DOHH2 (cell line): ENCODE measurements at regions not wholly inside any gene's neighbourhood (a gene's known extent, or its start where the extent isn't known, plus 50 kb on each side); places are given as distances from the start of the nearest gene placed in this dataset.

ENCODE experiments used
- H3F3A ChIP-seq: fragments of 200-600 bp; sonication (generic), shearing (Covaris generic); 2 replicates; pipeline ENCODE4 v1.6.0; 2016; ENCODE audit warnings: antibody characterized with exemption, mild to moderate bottlenecking; ENCODE audit not compliant: control insufficient read depth, insufficient read depth
- H3K27ac ChIP-seq: fragments of 200-600 bp; sonication (generic); 2 replicates; pipeline ENCODE4 v1.5.1; 2014; ENCODE audit warnings: low read depth, mild to moderate bottlenecking, low read length, moderate library complexity
- H3K27me3 ChIP-seq: fragments of 200-600 bp; sonication (generic); 2 replicates; pipeline ENCODE4 v1.6.1; 2014; ENCODE audit warnings: mild to moderate bottlenecking, low read length, mixed read lengths; ENCODE audit not compliant: control insufficient read depth
- H3K36me3 ChIP-seq: fragments of 200-600 bp; sonication (generic); 2 replicates; pipeline ENCODE4 v1.6.1; 2014; ENCODE audit warnings: mild to moderate bottlenecking, low read length, moderate library complexity, mixed read lengths; ENCODE audit not compliant: control insufficient read depth
- H3K4me1 ChIP-seq: fragments of 200-600 bp; sonication (generic); 2 replicates; pipeline ENCODE4 v1.6.1; 2014; ENCODE audit warnings: mild to moderate bottlenecking, low read length, mixed read lengths; ENCODE audit not compliant: control insufficient read depth
- H3K4me2 ChIP-seq: fragments of 200-600 bp; sonication (generic); 2 replicates; pipeline ENCODE4 v1.6.0; 2014; ENCODE audit warnings: mild to moderate bottlenecking, low read length, moderate library complexity
- H3K4me3 ChIP-seq: fragments of 200-600 bp; sonication (generic); 2 replicates; pipeline ENCODE4 v1.5.1; 2014; ENCODE audit warnings: mild to moderate bottlenecking, low read length, mixed read lengths
- H3K79me2 ChIP-seq: fragments of 200-600 bp; sonication (generic); 2 replicates; pipeline ENCODE4 v1.6.1; 2014; ENCODE audit warnings: mild to moderate bottlenecking, low read length, mixed read lengths; ENCODE audit not compliant: control insufficient read depth
- H3K9me2 ChIP-seq: fragments of 200-600 bp; sonication (generic); replicated peaks from 2 replicates; pipeline ENCODE4 v1.6.1; 2014; ENCODE audit warnings: mild to moderate bottlenecking, low read length, mixed read lengths; ENCODE audit not compliant: control insufficient read depth
- H3K9me3 ChIP-seq: fragments of 200-600 bp; sonication (generic); 2 replicates; pipeline ENCODE4 v1.6.1; 2014; ENCODE audit warnings: antibody characterized with exemption, low read length, mixed read lengths; ENCODE audit not compliant: control insufficient read depth, insufficient read depth
- H4K20me1 ChIP-seq: fragments of 200-600 bp; sonication (generic); 2 replicates; pipeline ENCODE4 v1.6.0; 2014; ENCODE audit warnings: low read depth, mild to moderate bottlenecking, antibody characterized with exemption, low read length, moderate library complexity; ENCODE audit not compliant: control insufficient read depth, insufficient read depth
- CTCF ChIP-seq: fragments of 200-600 bp; sonication (generic); IDR thresholded peaks from one replicate; pipeline ENCODE4 v1.5.1; 2014; ENCODE audit warnings: antibody characterized with exemption, mild to moderate bottlenecking, low read depth, low read length; ENCODE audit not compliant: poor library complexity, severe bottlenecking
- EZH2phosphoT487 ChIP-seq: fragments of 200-600 bp; sonication (generic); IDR thresholded peaks from 2 replicates; pipeline ENCODE4 v1.6.1; 2017; ENCODE audit warnings: borderline replicate concordance, mild to moderate bottlenecking, antibody characterized with exemption, low read length, moderate library complexity, mixed read lengths

- Histone ChIP-seq H3K4me3 (no peak overlapping the region), H3K36me3 (no peaks in the 10 kb centered on the region), H4K20me1 (no peaks in the 10 kb centered on the region), H3K79me2 (no peaks in the 10 kb centered on the region), H3K27me3 (no peaks in the 10 kb centered on the region), H3K27ac (no peak overlapping the region), H3K9me2 (no peaks in the 10 kb centered on the region), H3K9me3 (no peaks in the 10 kb centered on the region), H3F3A (no peaks in the 10 kb centered on the region), H3K4me1 (no peaks in the 10 kb centered on the region), H3K4me2 (no peak overlapping the region)
- no peak for TF ChIP-seq EZH2phosphoT487
- TF ChIP-seq CTCF: no peak
Observed at GRCh38 chr10:44245601-44245938, 139.3 kb downstream of the CXCL12 start.

GRCh38 chr10:44244745-44245600 lies 139.9 kb downstream of the CXCL12 start:
- TF ChIP-seq EZH2phosphoT487: no peak
- no peak for TF ChIP-seq CTCF
- H3K79me2 ChIP-seq: no peaks in the 10 kb centered on the region
- H3K9me2 ChIP-seq: no peaks in the 10 kb centered on the region
- H3K9me3 ChIP-seq: no peaks in the 10 kb centered on the region
- H3K27me3 ChIP-seq: no peaks in the 10 kb centered on the region
- no peaks in the 10 kb centered on the region for H3K36me3 ChIP-seq
- H3K4me2 ChIP-seq: no peak overlapping the region
- no peaks in the 10 kb centered on the region for H4K20me1 ChIP-seq
- no peaks in the 10 kb centered on the region for H3K4me1 ChIP-seq
- H3K27ac ChIP-seq: no peak overlapping the region
- H3K4me3 ChIP-seq: no peak overlapping the region
- H3F3A ChIP-seq: no peaks in the 10 kb centered on the region

GRCh38 chr10:44243851-44244510 lies 140.9 kb downstream of the CXCL12 start:
- Histone ChIP-seq H3K4me1 (no peaks in the 10 kb centered on the region), H4K20me1 (no peaks in the 10 kb centered on the region), H3K9me3 (no peaks in the 10 kb centered on the region), H3F3A (no peaks in the 10 kb centered on the region), H3K36me3 (no peaks in the 10 kb centered on the region), H3K4me3 (no peak overlapping the region), H3K4me2 (no peak overlapping the region), H3K79me2 (no peaks in the 10 kb centered on the region), H3K27me3 (no peaks in the 10 kb centered on the region), H3K9me2 (no peaks in the 10 kb centered on the region), H3K27ac (no peak overlapping the region)
- no peak for TF ChIP-seq CTCF
- TF ChIP-seq EZH2phosphoT487: no peak
